Stimulated activated naive CD8-positive, alpha-beta T cell treated with anti-CD3 and anti-CD28 coated beads, Interleukin-15, amount 100 ng/mL, for 72 hours (primary cell): ENCODE measurements at regions not wholly inside any gene's neighbourhood (a gene's known extent, or its start where the extent isn't known, plus 50 kb on each side); places are given as distances from the start of the nearest gene placed in this dataset.

ENCODE experiments used
- ATAC-seq: fragments of 150-1000 bp; cut with Tn5 transposase; 2 replicates; pipeline ENCODE4 v1.10.0; 2021; ENCODE audit warnings: mild to moderate bottlenecking, moderate library complexity
- DNase-seq, 2 donors: peaks; one replicate each; pipeline ENCODE4 v3.0.0; 2021 to 2022
- H3K27ac Mint-ChIP-seq, 2 donors: one replicate each; pipeline ENCODE4 v1.8.0; 2022; ENCODE audit warnings: mild to moderate bottlenecking in 2 of 2, mixed read lengths in 2 of 2, moderate library complexity in 2 of 2
- H3K27me3 Mint-ChIP-seq: one replicate; pipeline ENCODE4 v1.8.0; 2022; ENCODE audit warnings: mixed read lengths
- H3K4me1 Mint-ChIP-seq: one replicate; pipeline ENCODE4 v1.8.0; 2022; ENCODE audit warnings: mild to moderate bottlenecking, mixed read lengths
- H3K4me3 Mint-ChIP-seq, 2 donors: one replicate each; pipeline ENCODE4 v1.8.0; 2022; ENCODE audit warnings: mild to moderate bottlenecking in 2 of 2, mixed read lengths in 2 of 2, moderate library complexity in 1 of 2
- H3K9me3 Mint-ChIP-seq, 2 donors: one replicate each; pipeline ENCODE4 v1.8.0; 2022; ENCODE audit warnings: mixed read lengths in 2 of 2

GRCh38 chr6:82588859-82589412 lies 225.3 kb downstream of the TPBG start:
- H3K9me3 Mint-ChIP-seq = no peaks in the 10 kb centered on the region
- DNase-seq (no peak), ATAC-seq (no peak)
- H3K4me3 Mint-ChIP-seq = no peak overlapping the region
- no peaks in the 10 kb centered on the region for H3K27me3 Mint-ChIP-seq
- H3K4me1 Mint-ChIP-seq = no peaks in the 10 kb centered on the region
- no peak overlapping the region for H3K27ac Mint-ChIP-seq

- Mint-ChIP-seq H3K27ac (no peak overlapping the region), H3K4me3 (no peak overlapping the region), H3K9me3 (no peaks in the 10 kb centered on the region), H3K4me1 (no peaks in the 10 kb centered on the region), H3K27me3 (no peaks in the 10 kb centered on the region)
- ATAC-seq = no peak
- no peak for DNase-seq
These were observed 226.0 kb downstream of the TPBG start for GRCh38 chr6:82589509-82590206.

GRCh38 chr6:82597201-82597600 lies 233.6 kb downstream of the TPBG start:
- H3K4me1 Mint-ChIP-seq = no peaks in the 10 kb centered on the region
- H3K27ac Mint-ChIP-seq = no peak overlapping the region
- peaks cover 0 to 13% of the 10 kb centered on the region in 2 donors for H3K9me3 Mint-ChIP-seq
- peaks cover 8% of the 10 kb centered on the region for H3K27me3 Mint-ChIP-seq
- DNase-seq (no peak), ATAC-seq (no peak)
- no peak overlapping the region for H3K4me3 Mint-ChIP-seq

- no peak for ATAC-seq
- H3K27me3 Mint-ChIP-seq = no peaks in the 10 kb centered on the region
- H3K4me1 Mint-ChIP-seq = no peaks in the 10 kb centered on the region
- H3K4me3 Mint-ChIP-seq = no peak overlapping the region
- H3K27ac Mint-ChIP-seq = no peak overlapping the region
- peaks cover 0 to 7% of the 10 kb centered on the region in 2 donors for H3K9me3 Mint-ChIP-seq
- DNase-seq = no peak
These were observed 239.2 kb downstream of the TPBG start for GRCh38 chr6:82602776-82603175.

- Mint-ChIP-seq H3K27me3 (no peaks in the 10 kb centered on the region), H3K9me3 (peaks cover 0 to 7% of the 10 kb centered on the region in 2 donors), H3K4me3 (no peak overlapping the region), H3K27ac (no peak overlapping the region), H3K4me1 (no peaks in the 10 kb centered on the region)
- DNase-seq (no peak), ATAC-seq (no peak)
These were observed 240.3 kb downstream of the TPBG start for GRCh38 chr6:82603871-82604270.

- Mint-ChIP-seq H3K27ac (no peak overlapping the region), H3K9me3 (no peaks in the 10 kb centered on the region), H3K4me3 (no peak overlapping the region), H3K4me1 (no peaks in the 10 kb centered on the region), H3K27me3 (no peaks in the 10 kb centered on the region)
- ATAC-seq (no peak), DNase-seq (no peak)
These were observed 244.5 kb downstream of the TPBG start for GRCh38 chr6:82607998-82608725.

GRCh38 chr6:82608781-82609180 lies 245.2 kb downstream of the TPBG start:
- H3K27ac Mint-ChIP-seq = no peak overlapping the region
- H3K9me3 Mint-ChIP-seq = no peaks in the 10 kb centered on the region

GRCh38 chr6:82611751-82612150 lies 248.1 kb downstream of the TPBG start:
- H3K4me1 Mint-ChIP-seq = no peaks in the 10 kb centered on the region
- no peak for ATAC-seq
- H3K4me3 Mint-ChIP-seq = no peak overlapping the region
- H3K9me3 Mint-ChIP-seq = no peaks in the 10 kb centered on the region
- no peak for DNase-seq
- H3K27ac Mint-ChIP-seq = no peak overlapping the region
- H3K27me3 Mint-ChIP-seq = no peaks in the 10 kb centered on the region

More at GRCh38 chr6:82608781-82609180, 245.2 kb downstream of the TPBG start:
- ATAC-seq = no peak
- no peak for DNase-seq
- Mint-ChIP-seq H3K4me3 (no peak overlapping the region), H3K4me1 (no peaks in the 10 kb centered on the region), H3K27me3 (no peaks in the 10 kb centered on the region)

GRCh38 chr6:82612475-82613039 lies 248.9 kb downstream of the TPBG start:
- Mint-ChIP-seq H3K4me1 (no peaks in the 10 kb centered on the region), H3K4me3 (no peak overlapping the region), H3K27ac (no peak overlapping the region), H3K27me3 (no peaks in the 10 kb centered on the region), H3K9me3 (no peaks in the 10 kb centered on the region)
- DNase-seq = no peak
- no peak for ATAC-seq

- Mint-ChIP-seq H3K4me1 (no peaks in the 10 kb centered on the region), H3K4me3 (no peak overlapping the region), H3K9me3 (no peaks in the 10 kb centered on the region), H3K27me3 (no peaks in the 10 kb centered on the region), H3K27ac (no peak overlapping the region)
- DNase-seq (no peak), ATAC-seq (no peak)
These were observed 250.9 kb downstream of the TPBG start for GRCh38 chr6:82614518-82614917.

GRCh38 chr6:82616386-82617028 lies 252.9 kb downstream of the TPBG start:
- ATAC-seq (no peak), DNase-seq (no peak)
- Mint-ChIP-seq H3K4me1 (no peaks in the 10 kb centered on the region), H3K27me3 (no peaks in the 10 kb centered on the region), H3K4me3 (no peak overlapping the region), H3K9me3 (peaks cover 0 to 10% of the 10 kb centered on the region in 2 donors), H3K27ac (no peak overlapping the region)

GRCh38 chr6:82617648-82618047 lies 254.0 kb downstream of the TPBG start:
- Mint-ChIP-seq H3K9me3 (peaks cover 0 to 22% of the 10 kb centered on the region in 2 donors), H3K4me1 (no peaks in the 10 kb centered on the region)
- no peak for ATAC-seq

GRCh38 chr6:82619573-82619972 lies 256.0 kb downstream of the TPBG start:
- no peak for DNase-seq
- Mint-ChIP-seq H3K27ac (no peak overlapping the region), H3K4me1 (no peaks in the 10 kb centered on the region), H3K9me3 (peaks cover 0 to 22% of the 10 kb centered on the region in 2 donors), H3K27me3 (no peaks in the 10 kb centered on the region), H3K4me3 (no peak overlapping the region)
- no peak for ATAC-seq

More at GRCh38 chr6:82617648-82618047, 254.0 kb downstream of the TPBG start:
- Mint-ChIP-seq H3K4me3 (no peak overlapping the region), H3K27ac (no peak overlapping the region), H3K27me3 (no peaks in the 10 kb centered on the region)
- no peak for DNase-seq

GRCh38 chr6:82622461-82622860 lies 258.8 kb downstream of the TPBG start:
- H3K4me1 Mint-ChIP-seq = no peaks in the 10 kb centered on the region
- H3K27ac Mint-ChIP-seq = no peak overlapping the region
- H3K9me3 Mint-ChIP-seq = peaks cover 3 to 30% of the 10 kb centered on the region in 2 donors
- no peaks in the 10 kb centered on the region for H3K27me3 Mint-ChIP-seq
- ATAC-seq (no peak), DNase-seq (no peak)
- no peak overlapping the region for H3K4me3 Mint-ChIP-seq

- Mint-ChIP-seq H3K9me3 (peaks cover 3 to 30% of the 10 kb centered on the region in 2 donors), H3K4me1 (no peaks in the 10 kb centered on the region), H3K27ac (peak overlapping the region in 1 of 2 donors; percentile 59), H3K27me3 (no peaks in the 10 kb centered on the region), H3K4me3 (no peak overlapping the region)
- no peak for ATAC-seq
- no peak for DNase-seq
These were observed 260.6 kb downstream of the TPBG start for GRCh38 chr6:82624251-82624650.
